ENCODE measurements at regions not wholly inside any gene's neighbourhood (a gene's known extent, or its start where the extent isn't known, plus 50 kb on each side); places are given as distances from the start of the nearest gene placed in this dataset.
"Not testable (repeated sequence)": the region's sequence is repeated elsewhere in the genome, so short reads cannot be mapped to it uniquely, and the experiment has no call there.

DNA sequence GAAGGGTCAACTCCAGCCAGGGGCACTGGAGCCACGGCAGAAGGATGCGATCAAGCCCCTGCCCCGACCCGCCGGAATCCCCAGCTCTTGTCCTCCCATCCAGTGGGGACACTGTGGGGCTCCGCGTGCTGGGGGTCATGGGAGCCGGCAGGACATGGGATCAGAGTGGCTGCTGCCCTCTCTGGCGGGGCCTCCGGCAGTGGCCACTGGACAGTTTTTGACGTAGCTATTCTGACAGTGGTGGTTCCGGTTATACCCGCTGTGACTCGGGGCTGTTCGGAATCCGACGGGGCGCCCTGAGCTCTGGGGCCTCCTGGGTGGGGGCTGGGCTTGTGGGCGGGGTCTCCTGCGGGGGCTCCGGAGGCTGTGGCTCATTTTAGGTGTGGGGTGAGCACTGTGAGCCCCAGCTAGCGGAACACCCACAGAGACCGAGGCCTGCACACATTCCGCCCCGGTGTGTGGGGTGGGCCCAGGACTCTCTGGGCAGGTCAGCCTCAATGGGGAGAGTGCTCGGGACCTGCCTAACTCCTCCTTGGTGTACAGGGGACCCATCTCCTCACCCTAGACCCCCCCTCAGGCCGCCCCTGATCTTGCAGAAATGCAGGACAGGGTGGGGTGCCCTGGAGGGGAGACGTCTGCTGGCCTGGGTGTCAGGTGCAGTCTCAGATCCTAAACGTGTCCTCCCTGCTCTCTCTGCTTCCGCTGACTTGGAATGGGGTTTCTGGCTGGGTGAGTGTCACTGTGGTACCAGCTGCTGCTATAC is 374.2 kb downstream of the TMEM121 start:
- Histone ChIP-seq H3K27me3 (replicated peaks; ENCODE audit: control insufficient read depth, insufficient read depth, low read length, poor library complexity, severe bottlenecking) (peaks cover 4% of the 10 kb centered on the region), H3K4me1 (ENCODE audit: control insufficient read depth, insufficient read depth, low read length, poor library complexity, severe bottlenecking) (no peaks in the 10 kb centered on the region), H3K27ac (ENCODE audit: insufficient read depth, low read length, poor library complexity, severe bottlenecking) (no peak overlapping the region), H3K36me3 (ENCODE audit: control insufficient read depth, insufficient read depth, low read length) (no peaks in the 10 kb centered on the region), H3K4me3 (ENCODE audit: insufficient read depth, low read depth, low read length, poor library complexity, severe bottlenecking) (no peak overlapping the region), H3K9me3 (ENCODE audit: control insufficient read depth, low read length) (no peaks in the 10 kb centered on the region)
- no peak for DNase-seq

DNA sequence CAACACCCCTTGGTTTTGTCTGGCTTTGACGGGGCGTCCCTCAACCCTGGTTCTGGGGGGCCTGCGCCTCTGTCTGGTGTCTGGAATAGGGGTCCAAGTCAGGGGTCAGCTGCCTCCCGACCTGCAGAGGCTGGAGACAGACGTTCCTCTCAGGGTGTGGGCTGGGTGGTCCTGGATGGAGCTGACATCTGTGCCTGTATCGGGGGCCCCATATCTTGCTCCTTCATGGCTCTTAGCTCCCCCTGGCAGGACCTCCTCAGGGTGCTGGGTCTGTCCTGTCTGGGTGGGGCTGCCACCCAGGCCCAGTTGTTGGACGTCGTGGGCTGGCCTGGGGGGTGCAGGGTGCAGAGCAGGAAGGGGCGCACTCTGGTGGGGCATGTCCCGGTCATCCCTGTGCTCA is 374.8 kb downstream of the TMEM121 start:
- Histone ChIP-seq H3K9me3 (ENCODE audit: control insufficient read depth, low read length) (no peaks in the 10 kb centered on the region), H3K36me3 (ENCODE audit: control insufficient read depth, insufficient read depth, low read length) (no peaks in the 10 kb centered on the region), H3K27ac (ENCODE audit: insufficient read depth, low read length, poor library complexity, severe bottlenecking) (no peak overlapping the region), H3K4me1 (ENCODE audit: control insufficient read depth, insufficient read depth, low read length, poor library complexity, severe bottlenecking) (no peaks in the 10 kb centered on the region), H3K4me3 (ENCODE audit: insufficient read depth, low read depth, low read length, poor library complexity, severe bottlenecking) (no peak overlapping the region), H3K27me3 (replicated peaks; ENCODE audit: control insufficient read depth, insufficient read depth, low read length, poor library complexity, severe bottlenecking) (peaks cover 4% of the 10 kb centered on the region)
- no peak for DNase-seq

DNA sequence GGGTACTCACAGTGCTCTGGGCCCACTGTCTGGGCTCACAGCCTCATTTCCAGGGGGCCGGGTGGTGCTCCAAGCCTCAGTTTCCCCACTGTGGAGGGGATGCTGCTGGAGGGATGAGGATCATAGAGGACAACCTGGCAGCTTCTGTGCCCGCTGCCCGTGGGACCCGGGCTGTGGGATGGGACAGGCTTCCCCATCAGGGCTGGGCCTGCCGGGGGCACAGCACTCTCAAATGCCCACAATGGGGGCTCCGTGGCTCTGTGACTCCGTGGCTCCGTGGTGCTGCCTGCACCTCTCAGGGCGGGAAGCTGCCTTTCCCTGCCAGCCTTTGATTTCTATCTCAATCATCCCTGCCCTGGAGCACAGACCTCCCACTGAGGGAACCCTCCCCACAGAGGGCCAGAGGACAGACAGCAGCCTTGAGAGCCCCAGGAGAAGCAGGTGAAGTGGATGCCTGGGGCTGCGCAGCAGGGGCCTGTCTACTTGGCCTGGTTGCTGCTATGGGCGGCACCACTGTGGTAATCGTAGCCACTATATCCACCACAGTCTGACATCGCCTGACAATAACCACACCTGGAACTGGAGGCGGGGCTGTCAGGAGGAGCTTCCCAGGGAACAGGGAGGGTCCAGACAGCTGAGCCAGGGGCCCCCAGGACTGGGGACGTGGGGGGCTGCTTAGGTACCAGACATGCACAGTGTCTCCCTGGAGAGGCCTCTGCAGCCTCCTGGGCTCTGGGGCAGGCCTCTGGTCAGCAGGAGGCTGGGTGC is 375.9 kb downstream of the TMEM121 start:
- H3K4me3 ChIP-seq (ENCODE audit: insufficient read depth, low read depth, low read length, poor library complexity, severe bottlenecking), result no peak overlapping the region
- H3K36me3 ChIP-seq (ENCODE audit: control insufficient read depth, insufficient read depth, low read length), result no peaks in the 10 kb centered on the region

DNA sequence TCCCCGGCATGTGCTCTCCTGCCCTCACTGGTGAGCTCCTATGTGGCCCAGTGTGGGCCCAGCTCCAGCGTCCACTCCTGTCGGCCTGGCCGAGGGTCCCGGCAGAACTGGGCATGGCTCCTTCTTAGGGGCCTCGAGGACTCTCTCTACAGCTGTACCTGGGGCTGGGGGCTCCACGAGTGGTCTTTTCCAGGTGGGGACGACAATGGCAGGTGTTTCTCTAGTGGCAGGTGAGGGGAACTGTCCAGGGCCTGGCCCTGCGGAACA is 376.4 kb downstream of the TMEM121 start:
- H3K4me1 ChIP-seq (ENCODE audit: control insufficient read depth, insufficient read depth, low read length, poor library complexity, severe bottlenecking); H3K27ac ChIP-seq (ENCODE audit: insufficient read depth, low read length, poor library complexity, severe bottlenecking); H3K4me3 ChIP-seq (ENCODE audit: insufficient read depth, low read depth, low read length, poor library complexity, severe bottlenecking); H3K27me3 ChIP-seq (replicated peaks; ENCODE audit: control insufficient read depth, insufficient read depth, low read length, poor library complexity, severe bottlenecking); H3K36me3 ChIP-seq (ENCODE audit: control insufficient read depth, insufficient read depth, low read length); H3K9me3 ChIP-seq (ENCODE audit: control insufficient read depth, low read length); DNase-seq: not testable (repeated sequence)

More for the DNA sequence above, 375.9 kb downstream of the TMEM121 start:
- Histone ChIP-seq H3K9me3 (ENCODE audit: control insufficient read depth, low read length) (no peaks in the 10 kb centered on the region), H3K27ac (ENCODE audit: insufficient read depth, low read length, poor library complexity, severe bottlenecking) (no peak overlapping the region), H3K4me1 (ENCODE audit: control insufficient read depth, insufficient read depth, low read length, poor library complexity, severe bottlenecking) (no peaks in the 10 kb centered on the region), H3K27me3 (replicated peaks; ENCODE audit: control insufficient read depth, insufficient read depth, low read length, poor library complexity, severe bottlenecking) (peaks cover 4% of the 10 kb centered on the region)
- no peak for DNase-seq

DNA sequence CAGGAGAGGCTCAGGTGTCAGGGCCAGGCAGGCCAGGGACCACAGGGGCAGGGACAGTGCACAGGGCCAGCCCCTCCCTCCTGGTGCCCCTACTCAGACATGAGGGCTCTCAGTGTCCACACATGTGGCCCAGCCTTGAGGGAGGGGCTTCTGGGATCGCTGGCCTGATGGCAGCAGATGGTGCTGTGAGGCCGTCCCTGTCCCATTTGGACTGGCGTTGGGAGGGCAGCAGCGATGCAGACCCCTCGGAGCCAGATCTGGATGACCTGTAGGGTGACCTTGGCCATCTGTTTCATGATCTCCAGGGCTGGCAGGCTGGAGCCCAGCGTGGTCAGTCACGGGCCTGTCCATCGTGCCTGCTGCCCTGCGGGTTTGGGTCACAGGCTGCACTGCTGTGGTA is 377.6 kb downstream of the TMEM121 start:
- Histone ChIP-seq H3K27ac (ENCODE audit: insufficient read depth, low read length, poor library complexity, severe bottlenecking) (no peak overlapping the region), H3K36me3 (ENCODE audit: control insufficient read depth, insufficient read depth, low read length) (no peaks in the 10 kb centered on the region), H3K9me3 (ENCODE audit: control insufficient read depth, low read length) (no peaks in the 10 kb centered on the region), H3K4me3 (ENCODE audit: insufficient read depth, low read depth, low read length, poor library complexity, severe bottlenecking) (no peak overlapping the region), H3K4me1 (ENCODE audit: control insufficient read depth, insufficient read depth, low read length, poor library complexity, severe bottlenecking) (no peaks in the 10 kb centered on the region), H3K27me3 (replicated peaks; ENCODE audit: control insufficient read depth, insufficient read depth, low read length, poor library complexity, severe bottlenecking) (peaks cover 4% of the 10 kb centered on the region)
- no peak for DNase-seq

DNA sequence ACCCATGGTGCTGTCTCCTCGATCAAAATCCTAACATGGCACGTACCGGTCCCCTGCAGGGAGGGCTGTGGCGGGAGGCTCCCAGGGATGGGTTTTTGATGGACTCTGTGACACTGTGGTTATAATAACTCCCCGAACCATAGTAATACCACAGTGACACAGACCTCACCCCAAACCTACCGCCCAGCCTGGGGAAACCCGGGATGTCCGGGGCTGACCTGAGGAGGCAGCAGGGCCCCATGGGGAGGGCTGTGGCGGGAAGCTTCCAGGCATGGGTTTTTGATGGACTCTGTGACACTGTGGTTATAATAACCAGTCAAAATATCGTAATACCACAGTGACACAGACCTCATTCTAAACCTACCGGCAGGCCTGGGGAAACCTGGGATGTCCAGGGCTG is 378.0 kb downstream of the TMEM121 start:
- Histone ChIP-seq H3K9me3 (ENCODE audit: control insufficient read depth, low read length) (no peaks in the 10 kb centered on the region), H3K27ac (ENCODE audit: insufficient read depth, low read length, poor library complexity, severe bottlenecking) (no peak overlapping the region), H3K27me3 (replicated peaks; ENCODE audit: control insufficient read depth, insufficient read depth, low read length, poor library complexity, severe bottlenecking) (peaks cover 6% of the 10 kb centered on the region), H3K36me3 (ENCODE audit: control insufficient read depth, insufficient read depth, low read length) (no peaks in the 10 kb centered on the region), H3K4me3 (ENCODE audit: insufficient read depth, low read depth, low read length, poor library complexity, severe bottlenecking) (no peak overlapping the region), H3K4me1 (ENCODE audit: control insufficient read depth, insufficient read depth, low read length, poor library complexity, severe bottlenecking) (no peaks in the 10 kb centered on the region)
- no peak for DNase-seq

DNA sequence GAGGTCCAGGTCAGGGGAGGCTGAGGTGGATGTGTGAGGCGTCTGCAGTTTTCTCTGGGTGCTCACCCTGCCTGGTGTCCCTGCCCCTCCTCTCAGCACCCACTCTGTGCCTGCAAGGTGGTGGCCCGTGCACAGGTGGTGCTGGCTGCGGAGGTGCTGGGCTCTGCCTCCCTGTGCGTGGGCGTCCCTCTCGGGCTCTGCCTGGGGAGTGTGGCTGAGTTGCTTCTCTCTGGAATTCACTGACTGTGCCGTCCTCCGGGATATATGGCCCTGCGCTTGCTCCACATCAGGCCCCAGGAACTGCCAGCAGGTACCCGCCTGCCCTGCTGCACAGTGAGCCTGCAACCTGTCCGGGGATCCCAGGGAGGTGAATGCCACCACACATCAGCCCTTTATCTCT is 379.1 kb downstream of the TMEM121 start:
- H3K27me3 ChIP-seq (replicated peaks; ENCODE audit: control insufficient read depth, insufficient read depth, low read length, poor library complexity, severe bottlenecking), result peaks cover 5% of the 10 kb centered on the region
- no peak overlapping the region for H3K4me3 ChIP-seq (ENCODE audit: insufficient read depth, low read depth, low read length, poor library complexity, severe bottlenecking)
- DNase-seq, result no peak
- H3K9me3 ChIP-seq (ENCODE audit: control insufficient read depth, low read length), result no peaks in the 10 kb centered on the region
- H3K27ac ChIP-seq (ENCODE audit: insufficient read depth, low read length, poor library complexity, severe bottlenecking), result no peak overlapping the region
- no peaks in the 10 kb centered on the region for H3K36me3 ChIP-seq (ENCODE audit: control insufficient read depth, insufficient read depth, low read length)
- H3K4me1 ChIP-seq (ENCODE audit: control insufficient read depth, insufficient read depth, low read length, poor library complexity, severe bottlenecking), result no peaks in the 10 kb centered on the region

DNA sequence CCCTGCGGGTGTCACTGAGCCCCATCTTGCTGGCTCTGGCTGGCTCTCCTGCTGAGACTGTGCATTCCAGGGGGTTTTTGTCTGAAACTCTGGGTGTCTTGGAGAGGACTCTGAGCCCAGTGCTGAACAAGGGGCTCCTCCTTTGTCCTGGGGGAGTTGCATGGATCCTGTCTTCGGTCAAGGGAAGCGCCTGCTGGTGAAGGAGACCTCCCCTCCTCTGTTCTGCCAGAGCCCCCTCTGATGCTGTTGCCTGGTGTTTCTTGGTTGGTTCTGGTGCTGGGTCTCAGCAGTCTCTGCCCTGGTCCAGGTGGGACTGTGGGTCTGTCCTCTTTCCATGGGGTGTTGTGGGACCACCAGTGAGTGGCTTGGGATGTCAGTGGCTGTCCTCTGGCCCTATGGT is 380.9 kb downstream of the TMEM121 start:
- no peak for DNase-seq
- Histone ChIP-seq H3K27ac (ENCODE audit: insufficient read depth, low read length, poor library complexity, severe bottlenecking) (no peak overlapping the region), H3K4me1 (ENCODE audit: control insufficient read depth, insufficient read depth, low read length, poor library complexity, severe bottlenecking) (no peaks in the 10 kb centered on the region), H3K27me3 (replicated peaks; ENCODE audit: control insufficient read depth, insufficient read depth, low read length, poor library complexity, severe bottlenecking) (peaks cover 3% of the 10 kb centered on the region), H3K9me3 (ENCODE audit: control insufficient read depth, low read length) (no peaks in the 10 kb centered on the region), H3K36me3 (ENCODE audit: control insufficient read depth, insufficient read depth, low read length) (no peaks in the 10 kb centered on the region), H3K4me3 (ENCODE audit: insufficient read depth, low read depth, low read length, poor library complexity, severe bottlenecking) (no peak overlapping the region)

DNA sequence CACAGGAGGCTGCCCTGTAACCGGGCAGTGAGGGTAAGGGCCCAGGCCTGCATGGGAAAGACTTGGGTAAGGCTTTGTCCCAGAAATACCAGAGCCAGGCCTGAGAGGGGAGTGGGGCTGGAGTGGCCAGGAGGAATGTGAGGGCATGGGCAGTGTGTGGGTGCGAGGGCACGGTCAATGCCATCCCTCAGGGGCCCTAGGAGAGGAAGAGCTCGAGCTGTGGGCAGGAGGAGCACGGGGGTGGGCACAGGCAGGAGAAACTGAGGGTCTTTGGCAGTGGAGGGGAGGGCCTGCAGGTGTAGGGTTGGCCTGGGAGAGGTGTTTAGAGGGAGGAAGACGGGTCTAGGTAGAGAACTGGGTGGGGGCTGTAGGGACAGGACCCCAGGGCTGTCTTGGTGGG is 381.6 kb downstream of the TMEM121 start:
- Histone ChIP-seq H3K4me3 (ENCODE audit: insufficient read depth, low read depth, low read length, poor library complexity, severe bottlenecking) (no peak overlapping the region), H3K9me3 (ENCODE audit: control insufficient read depth, low read length) (no peaks in the 10 kb centered on the region), H3K4me1 (ENCODE audit: control insufficient read depth, insufficient read depth, low read length, poor library complexity, severe bottlenecking) (no peaks in the 10 kb centered on the region), H3K36me3 (ENCODE audit: control insufficient read depth, insufficient read depth, low read length) (no peaks in the 10 kb centered on the region), H3K27me3 (replicated peaks; ENCODE audit: control insufficient read depth, insufficient read depth, low read length, poor library complexity, severe bottlenecking) (peaks cover 3% of the 10 kb centered on the region), H3K27ac (ENCODE audit: insufficient read depth, low read length, poor library complexity, severe bottlenecking) (no peak overlapping the region)
- DNase-seq, result no peak

DNA sequence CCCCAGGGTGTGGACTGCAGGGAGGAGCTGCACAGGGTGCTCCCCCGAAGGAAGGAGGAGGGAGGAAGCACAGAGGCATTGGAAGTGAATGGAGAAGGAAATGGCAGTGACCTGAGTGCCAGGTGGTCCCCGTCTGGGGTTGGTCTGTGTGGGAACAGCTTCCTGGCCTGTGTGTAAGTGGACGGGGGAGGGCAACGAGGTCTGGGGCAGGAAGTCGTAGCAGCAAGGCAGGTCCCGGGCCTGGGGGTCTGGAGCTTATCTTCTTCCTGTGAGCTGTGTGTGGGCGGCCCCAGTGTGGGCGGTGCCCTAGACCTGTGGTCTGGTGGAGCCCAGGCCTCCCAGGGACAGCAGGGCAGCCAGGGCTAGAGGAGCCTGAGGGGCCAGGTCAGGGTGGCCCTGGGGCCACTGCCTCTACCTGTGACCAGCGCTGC is 382.1 kb downstream of the TMEM121 start:
- Histone ChIP-seq H3K27ac (ENCODE audit: insufficient read depth, low read length, poor library complexity, severe bottlenecking) (no peak overlapping the region), H3K4me1 (ENCODE audit: control insufficient read depth, insufficient read depth, low read length, poor library complexity, severe bottlenecking) (no peaks in the 10 kb centered on the region), H3K9me3 (ENCODE audit: control insufficient read depth, low read length) (no peaks in the 10 kb centered on the region), H3K27me3 (replicated peaks; ENCODE audit: control insufficient read depth, insufficient read depth, low read length, poor library complexity, severe bottlenecking) (peaks cover 3% of the 10 kb centered on the region), H3K36me3 (ENCODE audit: control insufficient read depth, insufficient read depth, low read length) (no peaks in the 10 kb centered on the region), H3K4me3 (ENCODE audit: insufficient read depth, low read depth, low read length, poor library complexity, severe bottlenecking) (no peak overlapping the region)
- DNase-seq, result no peak

All from effector memory CD4-positive, alpha-beta T cell (primary cell).